NCI-H748 (cell line): ENCODE measurements at regions not wholly inside any gene's neighbourhood (a gene's known extent, or its start where the extent isn't known, plus 50 kb on each side); places are given as distances from the start of the nearest gene placed in this dataset.

ENCODE experiments used
- DNase-seq: peaks from one replicate; lab custom pipeline; 2025; ENCODE audit not compliant: unreplicated experiment; lab: John Stamatoyannopoulos, UW

DNA sequence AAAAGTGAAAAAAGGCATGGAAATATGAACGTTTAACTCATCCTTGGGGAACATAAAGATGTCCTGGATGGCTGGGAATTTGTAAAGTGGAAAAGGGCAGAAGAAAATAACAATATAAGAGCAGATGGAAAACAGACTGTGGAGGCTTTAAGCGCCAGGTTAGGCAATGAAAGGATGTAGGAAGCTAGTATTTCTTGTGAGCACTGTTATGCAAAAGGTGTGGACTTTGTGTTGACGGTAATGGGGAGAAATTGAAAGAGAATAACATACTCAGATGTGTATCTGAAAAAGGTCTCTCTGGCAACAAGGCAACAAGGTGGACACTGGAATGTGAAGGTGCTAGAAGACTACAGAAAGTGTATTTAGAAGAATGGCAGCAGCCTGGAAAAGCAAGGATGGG lies 411.8 kb downstream of the PLPP3 start:
- no peak for DNase-seq

GRCh38 chr1:56160773-56161315 lies 418.5 kb downstream of the PLPP3 start:
- DNase-seq, result no peak

- DNase-seq, result peak; percentile 15
Observed at GRCh38 chr1:56156971-56157876, 422.1 kb downstream of the PLPP3 start.

DNA sequence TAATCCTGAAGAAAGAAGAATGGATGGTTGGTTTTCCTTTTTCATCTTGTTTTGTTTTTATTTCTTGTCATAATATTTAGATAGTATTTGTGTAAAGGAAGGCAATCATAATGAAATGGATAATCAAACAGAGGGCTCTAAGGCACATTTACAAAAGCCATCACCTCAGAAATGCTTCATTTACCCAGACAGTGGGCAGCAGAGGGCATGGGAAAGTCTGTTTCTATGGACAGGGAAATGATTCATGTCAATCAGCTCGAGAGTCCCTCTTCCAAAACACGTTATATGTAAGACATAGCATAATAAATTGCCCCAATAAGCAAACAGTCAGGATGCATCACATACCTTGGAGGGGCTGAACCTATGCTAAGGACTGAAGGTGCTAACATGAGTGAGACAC lies 426.1 kb downstream of the PLPP3 start:
- peak; percentile 99 for DNase-seq

DNA sequence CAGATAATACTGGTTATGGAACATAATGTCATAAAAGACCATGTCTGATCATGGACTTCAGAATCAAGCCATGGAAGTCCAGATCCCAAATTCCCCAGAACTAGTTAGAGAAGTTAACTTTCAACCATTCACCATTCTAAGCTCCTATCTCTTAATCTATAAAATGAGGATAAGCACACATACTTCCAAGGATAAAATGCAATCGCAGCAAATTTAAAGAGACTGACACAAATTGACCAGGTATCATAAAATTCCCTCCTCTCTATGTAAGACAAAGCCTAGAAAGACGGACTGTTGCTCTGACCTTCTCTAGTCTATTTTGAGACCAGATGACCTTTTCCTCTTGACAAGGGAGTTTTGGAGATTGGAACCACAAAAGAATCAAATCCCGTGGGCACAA lies 426.7 kb downstream of the PLPP3 start:
- no peak for DNase-seq

- no peak for DNase-seq
Observed at GRCh38 chr1:56151402-56151801, 428.0 kb downstream of the PLPP3 start.

GRCh38 chr1:56150441-56151215 lies 428.7 kb downstream of the PLPP3 start:
- no peak for DNase-seq

GRCh38 chr1:56149761-56150160 lies 429.6 kb downstream of the PLPP3 start:
- no peak for DNase-seq

GRCh38 chr1:56148326-56149193 lies 430.8 kb downstream of the PLPP3 start:
- peak; percentile 8 for DNase-seq

GRCh38 chr1:56147459-56147858 lies 431.9 kb downstream of the PLPP3 start:
- no peak for DNase-seq

DNA sequence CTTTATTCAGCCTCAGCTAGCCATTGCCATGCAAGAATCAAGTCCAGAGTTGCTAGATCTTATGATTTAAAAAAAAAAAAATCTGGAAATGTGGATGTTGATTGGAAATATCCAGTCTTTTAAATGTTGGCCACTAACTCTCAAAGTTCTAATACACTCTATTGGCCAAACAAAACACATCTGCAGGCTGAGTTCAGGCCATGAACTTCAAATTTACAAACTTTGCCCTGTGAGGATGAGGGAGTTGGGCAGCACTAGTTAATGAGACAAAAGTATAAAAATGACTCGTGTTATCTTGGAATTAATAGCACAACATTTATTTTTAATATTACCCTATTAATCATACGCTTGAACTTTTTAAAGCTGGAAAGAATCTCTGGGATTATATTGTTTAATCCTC lies 432.3 kb downstream of the PLPP3 start:
- DNase-seq, result no peak

- DNase-seq, result no peak
Observed at GRCh38 chr1:56146449-56146848, 432.9 kb downstream of the PLPP3 start.

- no peak for DNase-seq
Observed at GRCh38 chr1:56145581-56145980, 433.8 kb downstream of the PLPP3 start.

DNA sequence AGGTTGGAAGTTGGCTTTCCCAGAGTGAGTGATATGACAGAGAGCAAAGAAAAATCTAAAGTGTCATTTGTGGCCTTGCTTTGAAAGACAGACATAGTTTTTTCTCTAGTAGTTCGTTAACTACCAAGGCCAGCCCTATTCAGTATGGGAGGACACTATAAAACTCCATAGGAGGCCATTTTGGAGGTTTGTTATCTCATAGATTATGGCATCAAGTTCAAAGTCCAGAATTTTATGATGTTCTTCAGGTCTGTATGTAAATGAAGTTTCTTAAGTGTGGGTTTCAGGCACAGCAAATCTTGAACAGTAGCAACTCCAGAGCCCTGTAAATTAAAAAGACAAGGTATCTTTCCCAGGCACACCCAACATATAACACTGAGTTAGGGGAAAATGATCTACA lies 437.1 kb downstream of the PLPP3 start:
- no peak for DNase-seq

- no peak for DNase-seq
Observed at GRCh38 chr1:56139836-56140235, 439.5 kb downstream of the PLPP3 start.

- DNase-seq, result no peak
Observed at GRCh38 chr1:56137521-56138505, 441.6 kb downstream of the PLPP3 start.

GRCh38 chr1:56137090-56137489 lies 442.3 kb downstream of the PLPP3 start:
- no peak for DNase-seq

- DNase-seq, result no peak
Observed at GRCh38 chr1:56135864-56136147, 443.6 kb downstream of the PLPP3 start.

GRCh38 chr1:56135069-56135863 lies 444.1 kb downstream of the PLPP3 start:
- no peak for DNase-seq
